ENCODE measurements at regions not wholly inside any gene's neighbourhood (a gene's known extent, or its start where the extent isn't known, plus 50 kb on each side); places are given as distances from the start of the nearest gene placed in this dataset.

DNA sequence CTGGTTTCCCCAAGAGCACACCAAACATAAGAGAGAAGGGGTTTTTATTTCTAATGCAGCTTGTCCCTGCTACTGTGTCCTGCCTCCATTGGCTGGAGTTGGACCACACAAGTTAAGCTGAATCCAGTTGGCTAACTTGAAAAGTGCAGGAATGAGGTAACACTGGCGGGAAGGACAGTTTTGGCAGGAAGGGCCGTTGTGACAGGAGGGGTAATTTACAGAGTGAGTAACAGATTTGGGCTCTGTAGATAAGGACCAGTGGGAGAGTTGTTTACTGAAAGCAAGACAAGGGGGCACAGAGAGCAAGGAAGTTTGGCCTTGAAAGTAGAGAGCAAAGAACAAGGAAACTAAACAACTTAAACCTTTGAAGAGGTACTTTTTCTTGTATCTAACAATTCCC, 1623.3 kb upstream of the RAG2 start:
- H3K4me2 ChIP-seq (replicated peaks; ENCODE audit: extremely low read depth, low read length, poor library complexity, severe bottlenecking): no peak overlapping the region
- H2AFZ ChIP-seq (ENCODE audit: insufficient read depth, low read depth, low read length, poor library complexity, severe bottlenecking): no peak overlapping the region
- 75% methylated on average over 2 of the region's 2 CpGs for WGBS (ENCODE audit: insufficient coverage)
- peaks cover 7 to 30% (median 20%) of the 10 kb centered on the region in 7 donors for H3K9me3 Mint-ChIP-seq
- H3K9me3 ChIP-seq (replicated peaks in 1 of 2; ENCODE audit: control insufficient read depth in 1 of 2, insufficient read depth in 1 of 2, low read length in 2 of 2): peaks cover 34% of the 10 kb centered on the region in 2 donors
- DNase-seq: no peak
- no peaks in the 10 kb centered on the region for H3K27me3 ChIP-seq (ENCODE audit: control insufficient read depth in 2 of 2, insufficient read depth in 2 of 2, low read length in 2 of 2)
- no peak overlapping the region for H3K9ac ChIP-seq (ENCODE audit: insufficient read depth, low read length, poor library complexity, severe bottlenecking)
- H3K4me3 Mint-ChIP-seq: no peak overlapping the region
- intact Hi-C loops (cut with micrococcal nuclease): no loop called here
- no peaks in the 10 kb centered on the region for H3K27me3 Mint-ChIP-seq (ENCODE audit: low read depth in 3 of 3)
- H4K20me1 ChIP-seq (ENCODE audit: insufficient read depth, low read length): no peaks in the 10 kb centered on the region
- no peaks in the 10 kb centered on the region for H3K4me1 ChIP-seq (ENCODE audit: control insufficient read depth in 1 of 2, insufficient read depth in 2 of 2, low read length in 2 of 2)
- TF ChIP-seq CTCF (IDR thresholded peaks at IDR 0.05): no peak
- no peaks in the 10 kb centered on the region for H3K36me3 ChIP-seq (replicated peaks in 1 of 2; ENCODE audit: control insufficient read depth in 1 of 2, insufficient read depth in 2 of 2, low read length in 2 of 2)
- no peaks in the 10 kb centered on the region for H3K4me1 Mint-ChIP-seq
- H3K36me3 Mint-ChIP-seq: no peaks in the 10 kb centered on the region
- no peak overlapping the region for H3K4me3 ChIP-seq (replicated peaks in 1 of 3; ENCODE audit: low read depth in 2 of 3, low read length in 3 of 3)
- no peak overlapping the region for H3K27ac ChIP-seq (ENCODE audit: low read depth in 1 of 2, low read length in 2 of 2)
- H3K79me2 ChIP-seq (ENCODE audit: insufficient read depth, low read length): no peaks in the 10 kb centered on the region
- H3K27ac Mint-ChIP-seq: no peak overlapping the region

GRCh38 chr11:38219636-38220035, 1621.6 kb upstream of the RAG2 start:
- intact Hi-C loops (cut with micrococcal nuclease): no loop called here
- peaks cover 5 to 16% (median 12%) of the 10 kb centered on the region in 7 donors for H3K9me3 Mint-ChIP-seq
- Histone ChIP-seq H3K4me1 (ENCODE audit: control insufficient read depth in 1 of 2, insufficient read depth in 2 of 2, low read length in 2 of 2) (no peaks in the 10 kb centered on the region), H2AFZ (ENCODE audit: insufficient read depth, low read depth, low read length, poor library complexity, severe bottlenecking) (no peak overlapping the region), H3K9me3 (replicated peaks in 1 of 2; ENCODE audit: control insufficient read depth in 1 of 2, insufficient read depth in 1 of 2, low read length in 2 of 2) (peaks cover 19 to 22% of the 10 kb centered on the region in 2 donors), H3K36me3 (replicated peaks in 1 of 2; ENCODE audit: control insufficient read depth in 1 of 2, insufficient read depth in 2 of 2, low read length in 2 of 2) (no peaks in the 10 kb centered on the region), H3K27me3 (ENCODE audit: control insufficient read depth in 2 of 2, insufficient read depth in 2 of 2, low read length in 2 of 2) (no peaks in the 10 kb centered on the region), H3K27ac (ENCODE audit: low read depth in 1 of 2, low read length in 2 of 2) (no peak overlapping the region), H3K9ac (ENCODE audit: insufficient read depth, low read length, poor library complexity, severe bottlenecking) (no peak overlapping the region), H4K20me1 (ENCODE audit: insufficient read depth, low read length) (no peaks in the 10 kb centered on the region), H3K79me2 (ENCODE audit: insufficient read depth, low read length) (no peaks in the 10 kb centered on the region), H3K4me2 (replicated peaks; ENCODE audit: extremely low read depth, low read length, poor library complexity, severe bottlenecking) (no peak overlapping the region), H3K4me3 (replicated peaks in 1 of 3; ENCODE audit: low read depth in 2 of 3, low read length in 3 of 3) (no peak overlapping the region)
- no peak overlapping the region for H3K27ac Mint-ChIP-seq
- TF ChIP-seq CTCF (IDR thresholded peaks at IDR 0.05): no peak
- WGBS (ENCODE audit: insufficient coverage): 100% methylated on average over 1 of the region's 2 CpGs
- no peaks in the 10 kb centered on the region for H3K36me3 Mint-ChIP-seq
- H3K27me3 Mint-ChIP-seq (ENCODE audit: low read depth in 3 of 3): no peaks in the 10 kb centered on the region
- no peaks in the 10 kb centered on the region for H3K4me1 Mint-ChIP-seq
- no peak overlapping the region for H3K4me3 Mint-ChIP-seq
- DNase-seq: no peak
